DOHH2 (cell line): ENCODE measurements at regions not wholly inside any gene's neighbourhood (a gene's known extent, or its start where the extent isn't known, plus 50 kb on each side); places are given as distances from the start of the nearest gene placed in this dataset.

Experiments used
- H3F3A ChIP-seq: fragments of 200-600 bp; sonication (generic), shearing (Covaris generic); 2 replicates; pipeline ENCODE4 v1.6.0; 2016; ENCODE audit warnings: antibody characterized with exemption, mild to moderate bottlenecking; ENCODE audit not compliant: control insufficient read depth, insufficient read depth
- H3K27ac ChIP-seq: fragments of 200-600 bp; sonication (generic); 2 replicates; pipeline ENCODE4 v1.5.1; 2014; ENCODE audit warnings: low read depth, mild to moderate bottlenecking, low read length, moderate library complexity
- H3K27me3 ChIP-seq: fragments of 200-600 bp; sonication (generic); 2 replicates; pipeline ENCODE4 v1.6.1; 2014; ENCODE audit warnings: mild to moderate bottlenecking, low read length, mixed read lengths; ENCODE audit not compliant: control insufficient read depth
- H3K36me3 ChIP-seq: fragments of 200-600 bp; sonication (generic); 2 replicates; pipeline ENCODE4 v1.6.1; 2014; ENCODE audit warnings: mild to moderate bottlenecking, low read length, moderate library complexity, mixed read lengths; ENCODE audit not compliant: control insufficient read depth
- H3K4me1 ChIP-seq: fragments of 200-600 bp; sonication (generic); 2 replicates; pipeline ENCODE4 v1.6.1; 2014; ENCODE audit warnings: mild to moderate bottlenecking, low read length, mixed read lengths; ENCODE audit not compliant: control insufficient read depth
- H3K4me2 ChIP-seq: fragments of 200-600 bp; sonication (generic); 2 replicates; pipeline ENCODE4 v1.6.0; 2014; ENCODE audit warnings: mild to moderate bottlenecking, low read length, moderate library complexity
- H3K4me3 ChIP-seq: fragments of 200-600 bp; sonication (generic); 2 replicates; pipeline ENCODE4 v1.5.1; 2014; ENCODE audit warnings: mild to moderate bottlenecking, low read length, mixed read lengths
- H3K79me2 ChIP-seq: fragments of 200-600 bp; sonication (generic); 2 replicates; pipeline ENCODE4 v1.6.1; 2014; ENCODE audit warnings: mild to moderate bottlenecking, low read length, mixed read lengths; ENCODE audit not compliant: control insufficient read depth
- H3K9me2 ChIP-seq: fragments of 200-600 bp; sonication (generic); replicated peaks from 2 replicates; pipeline ENCODE4 v1.6.1; 2014; ENCODE audit warnings: mild to moderate bottlenecking, low read length, mixed read lengths; ENCODE audit not compliant: control insufficient read depth
- H3K9me3 ChIP-seq: fragments of 200-600 bp; sonication (generic); 2 replicates; pipeline ENCODE4 v1.6.1; 2014; ENCODE audit warnings: antibody characterized with exemption, low read length, mixed read lengths; ENCODE audit not compliant: control insufficient read depth, insufficient read depth
- H4K20me1 ChIP-seq: fragments of 200-600 bp; sonication (generic); 2 replicates; pipeline ENCODE4 v1.6.0; 2014; ENCODE audit warnings: low read depth, mild to moderate bottlenecking, antibody characterized with exemption, low read length, moderate library complexity; ENCODE audit not compliant: control insufficient read depth, insufficient read depth
- CTCF ChIP-seq: fragments of 200-600 bp; sonication (generic); IDR thresholded peaks from one replicate; pipeline ENCODE4 v1.5.1; 2014; ENCODE audit warnings: antibody characterized with exemption, mild to moderate bottlenecking, low read depth, low read length; ENCODE audit not compliant: poor library complexity, severe bottlenecking
- EZH2phosphoT487 ChIP-seq: fragments of 200-600 bp; sonication (generic); IDR thresholded peaks from 2 replicates; pipeline ENCODE4 v1.6.1; 2017; ENCODE audit warnings: borderline replicate concordance, mild to moderate bottlenecking, antibody characterized with exemption, low read length, moderate library complexity, mixed read lengths

GRCh38 chr2:239763433-239764097 is 261.6 kb downstream of the NDUFA10 start:
- no peaks in the 10 kb centered on the region for H4K20me1 ChIP-seq
- no peak overlapping the region for H3K27ac ChIP-seq
- no peak overlapping the region for H3K4me2 ChIP-seq
- TF ChIP-seq EZH2phosphoT487 (no peak), CTCF (no peak)
- H3F3A ChIP-seq: no peaks in the 10 kb centered on the region
- no peaks in the 10 kb centered on the region for H3K4me1 ChIP-seq
- H3K79me2 ChIP-seq: no peaks in the 10 kb centered on the region
- H3K9me3 ChIP-seq: no peaks in the 10 kb centered on the region
- no peak overlapping the region for H3K4me3 ChIP-seq
- no peaks in the 10 kb centered on the region for H3K9me2 ChIP-seq
- H3K27me3 ChIP-seq: no peaks in the 10 kb centered on the region
- no peaks in the 10 kb centered on the region for H3K36me3 ChIP-seq

GRCh38 chr2:239762655-239763269 is 262.4 kb downstream of the NDUFA10 start:
- no peaks in the 10 kb centered on the region for H3K4me1 ChIP-seq
- TF ChIP-seq CTCF (no peak), EZH2phosphoT487 (no peak)
- no peaks in the 10 kb centered on the region for H3K27me3 ChIP-seq
- no peaks in the 10 kb centered on the region for H4K20me1 ChIP-seq
- H3K79me2 ChIP-seq: no peaks in the 10 kb centered on the region
- no peaks in the 10 kb centered on the region for H3K36me3 ChIP-seq
- no peaks in the 10 kb centered on the region for H3K9me3 ChIP-seq
- no peak overlapping the region for H3K27ac ChIP-seq
- H3F3A ChIP-seq: no peaks in the 10 kb centered on the region
- no peaks in the 10 kb centered on the region for H3K9me2 ChIP-seq
- no peak overlapping the region for H3K4me2 ChIP-seq
- no peak overlapping the region for H3K4me3 ChIP-seq

GRCh38 chr2:239762106-239762505 is 263.0 kb downstream of the NDUFA10 start:
- Histone ChIP-seq H3K4me3 (no peak overlapping the region), H3K4me1 (no peaks in the 10 kb centered on the region), H3K4me2 (no peak overlapping the region), H3K79me2 (no peaks in the 10 kb centered on the region), H3K9me3 (no peaks in the 10 kb centered on the region), H3F3A (no peaks in the 10 kb centered on the region), H3K27me3 (no peaks in the 10 kb centered on the region), H3K27ac (no peak overlapping the region), H3K36me3 (no peaks in the 10 kb centered on the region), H3K9me2 (no peaks in the 10 kb centered on the region), H4K20me1 (no peaks in the 10 kb centered on the region)
- TF ChIP-seq CTCF: no peak
- TF ChIP-seq EZH2phosphoT487: no peak
